ENCODE measurements at regions not wholly inside any gene's neighbourhood (a gene's known extent, or its start where the extent isn't known, plus 50 kb on each side); places are given as distances from the start of the nearest gene placed in this dataset.
"Not testable (repeated sequence)": the region's sequence is repeated elsewhere in the genome, so short reads cannot be mapped to it uniquely, and the experiment has no call there.

DNA sequence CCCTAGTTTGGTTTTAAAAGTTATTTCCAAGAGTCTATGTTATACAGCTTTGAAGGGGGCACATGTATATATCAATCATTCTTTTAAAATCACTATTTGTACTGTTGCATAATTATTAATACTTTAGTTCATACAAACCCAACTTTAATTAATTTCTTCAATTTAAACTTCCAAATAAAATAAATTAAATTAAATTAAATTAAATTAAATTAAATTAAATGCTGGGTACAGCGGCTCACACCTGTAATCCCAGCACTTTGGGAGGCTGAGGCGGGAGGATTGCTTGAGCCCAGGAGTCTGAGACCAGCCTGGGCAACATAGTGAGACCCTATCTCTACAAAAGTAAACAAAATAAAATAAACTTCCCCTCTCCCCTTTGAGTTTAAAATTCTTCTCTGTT is 98.9 kb upstream of the MYO10 start:
- not testable (repeated sequence) for DNase-seq (ENCODE audit: low read depth, low spot score)

DNA sequence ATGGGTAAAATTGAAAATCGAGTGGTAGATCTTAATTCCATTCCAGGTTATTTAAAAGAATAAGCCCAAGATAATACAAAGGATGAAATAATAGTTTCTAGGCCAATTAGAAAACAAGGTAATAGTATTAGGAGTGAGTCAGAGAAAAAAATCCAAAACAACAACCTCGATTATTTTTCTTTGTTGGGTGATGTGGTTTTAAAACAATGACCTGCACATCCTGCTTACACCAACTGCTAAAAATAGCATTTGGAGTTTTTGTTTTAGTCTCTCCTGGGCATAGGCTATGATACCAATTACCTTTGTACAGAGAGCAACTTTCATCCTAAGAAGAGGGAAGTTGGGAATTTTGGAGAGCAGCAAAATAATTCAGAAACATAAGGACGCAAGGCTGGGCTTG is 101.7 kb upstream of the MYO10 start:
- DNase-seq (ENCODE audit: low read depth, low spot score): no peak

DNA sequence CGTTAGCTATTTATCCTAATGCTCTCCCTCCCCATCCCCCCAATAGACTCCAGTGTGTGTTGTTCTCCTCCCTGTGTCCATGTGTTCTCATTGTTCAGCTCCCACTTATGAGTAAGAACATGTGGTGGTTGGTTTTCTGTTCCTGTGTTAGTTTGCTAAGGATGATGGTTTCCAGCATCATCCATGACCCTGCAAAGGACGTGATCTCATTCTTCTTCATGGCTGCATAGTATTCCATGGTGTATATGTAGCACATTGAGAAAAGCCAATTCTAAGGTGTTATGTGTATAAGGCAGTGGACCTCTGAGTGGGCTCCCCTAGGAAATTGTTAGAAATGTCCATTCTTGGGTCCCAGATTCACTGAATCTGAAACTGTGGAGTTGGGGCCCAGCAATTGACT is 103.1 kb upstream of the MYO10 start:
- DNase-seq (ENCODE audit: low read depth, low spot score): no peak

DNA sequence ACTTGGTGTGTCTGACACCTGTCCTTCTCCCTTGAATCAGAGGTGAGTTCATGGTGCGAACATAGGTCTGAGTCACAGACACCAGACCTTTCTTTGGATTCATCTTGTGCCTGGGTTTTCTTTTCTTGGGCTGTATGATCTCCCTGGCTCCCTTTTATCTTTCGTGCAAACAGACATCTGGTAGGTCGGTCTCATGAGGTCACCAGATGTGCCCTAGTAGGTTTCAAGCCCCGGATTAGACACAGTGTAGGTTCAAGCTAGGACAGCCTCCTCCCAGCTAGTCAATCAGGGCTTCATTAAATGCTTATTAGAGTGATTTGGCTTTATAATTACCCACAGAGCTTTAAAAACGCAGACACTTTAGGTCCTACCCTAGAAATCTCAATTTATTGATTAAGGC is 106.0 kb upstream of the MYO10 start:
- no peak for DNase-seq (ENCODE audit: low read depth, low spot score)

DNA sequence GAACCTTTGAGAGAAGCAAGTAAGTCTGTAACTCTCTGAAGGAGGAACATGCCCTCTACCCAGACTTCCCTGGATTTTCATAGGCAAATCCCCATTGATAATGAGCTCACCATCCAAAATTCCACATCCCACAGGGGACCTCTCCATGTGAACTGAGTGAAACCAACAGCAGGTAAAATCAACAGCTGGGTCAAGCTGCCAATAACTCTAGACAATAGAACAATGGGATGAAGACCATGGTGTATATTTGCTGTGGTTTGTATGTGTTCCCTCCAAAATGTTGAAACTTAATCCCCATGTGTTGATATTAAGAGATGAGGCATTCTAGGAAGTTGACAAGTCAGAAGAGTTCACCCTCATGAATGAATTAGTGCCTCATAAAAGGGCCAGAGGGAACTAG is 110.2 kb upstream of the MYO10 start:
- no peak for DNase-seq (ENCODE audit: low read depth, low spot score)

DNA sequence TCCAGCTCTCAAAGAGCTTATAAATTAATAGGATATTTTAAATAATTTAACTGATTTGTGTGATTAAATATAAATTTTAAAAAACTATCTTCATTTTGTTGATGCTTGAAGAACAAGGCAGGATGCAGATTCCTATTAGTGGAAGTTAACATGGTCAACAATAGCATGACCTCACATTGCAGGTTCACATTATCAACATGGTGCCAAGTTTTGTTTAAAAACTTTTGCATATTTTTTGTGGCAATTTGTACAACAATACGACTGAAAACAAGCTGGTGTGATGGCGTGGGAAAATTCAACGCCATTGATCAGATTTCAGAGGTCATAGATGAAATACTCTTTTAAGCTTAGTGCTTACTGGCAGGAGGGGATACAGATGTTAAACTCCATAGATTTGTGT is 114.1 kb upstream of the MYO10 start:
- no peak for DNase-seq (ENCODE audit: low read depth, low spot score)

DNA sequence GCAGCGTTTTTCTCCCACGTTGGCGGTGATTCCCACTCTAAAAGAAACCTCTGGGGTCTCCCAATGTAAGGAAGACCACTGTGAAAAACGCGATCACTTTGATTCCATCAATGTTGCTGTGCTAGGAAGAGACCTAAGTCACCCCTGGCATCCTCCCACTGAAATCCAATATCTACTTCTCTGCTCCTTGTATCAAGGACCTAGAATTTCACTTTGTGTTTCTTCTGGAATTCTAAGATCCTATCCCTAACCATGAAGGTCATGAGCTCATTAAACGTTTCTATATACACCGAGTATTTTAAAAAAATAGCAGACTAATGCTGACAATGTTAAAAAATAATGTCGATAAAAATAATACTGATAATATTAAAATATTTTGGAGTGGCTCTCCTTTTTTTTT is 118.8 kb upstream of the MYO10 start:
- DNase-seq (ENCODE audit: low read depth, low spot score): no peak

DNA sequence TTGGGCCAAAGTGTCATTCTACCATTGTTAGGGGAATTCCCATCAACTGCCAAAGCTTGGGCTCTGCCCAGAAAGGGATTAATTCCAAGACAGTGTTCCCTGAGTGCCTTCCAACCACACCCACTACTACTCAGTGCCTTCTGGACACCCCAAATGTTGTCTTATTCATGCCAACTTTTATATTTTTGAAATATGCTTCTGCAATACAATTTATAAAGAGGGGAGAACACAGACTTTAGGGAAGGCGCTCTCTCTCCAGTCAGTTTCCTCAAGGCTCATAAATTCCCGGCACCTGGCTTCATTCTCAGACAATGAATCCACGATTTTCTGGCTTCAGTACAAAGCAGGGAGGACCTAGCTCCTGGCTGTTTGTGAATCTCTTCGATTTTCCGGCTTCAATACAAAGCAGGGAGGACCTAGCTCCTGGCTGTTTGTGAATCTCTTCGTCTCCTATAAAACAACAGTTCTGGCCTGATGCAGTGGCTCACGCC is 120.1 kb upstream of the MYO10 start:
- DNase-seq (ENCODE audit: low read depth, low spot score): peak; percentile 30

DNA sequence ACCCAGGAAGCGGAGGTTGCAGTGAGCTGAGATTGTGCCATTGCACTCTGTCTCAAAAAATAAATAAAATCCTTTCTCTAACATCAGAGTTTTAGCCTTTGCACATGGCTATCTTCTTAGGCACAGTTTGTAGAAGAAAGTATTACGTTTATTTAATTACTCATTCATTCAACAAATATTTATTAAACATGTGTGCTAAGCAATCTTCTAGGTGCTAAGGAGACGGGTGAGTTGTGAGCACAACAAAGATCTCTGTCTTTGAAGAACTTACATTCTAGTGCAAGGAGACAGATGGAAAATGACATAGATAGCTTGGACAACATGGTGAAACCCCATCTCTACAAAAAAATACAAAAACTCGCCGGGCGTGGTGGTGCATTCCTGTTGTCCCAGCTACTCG is 122.3 kb upstream of the MYO10 start:
- DNase-seq (ENCODE audit: low read depth, low spot score): no peak

DNA sequence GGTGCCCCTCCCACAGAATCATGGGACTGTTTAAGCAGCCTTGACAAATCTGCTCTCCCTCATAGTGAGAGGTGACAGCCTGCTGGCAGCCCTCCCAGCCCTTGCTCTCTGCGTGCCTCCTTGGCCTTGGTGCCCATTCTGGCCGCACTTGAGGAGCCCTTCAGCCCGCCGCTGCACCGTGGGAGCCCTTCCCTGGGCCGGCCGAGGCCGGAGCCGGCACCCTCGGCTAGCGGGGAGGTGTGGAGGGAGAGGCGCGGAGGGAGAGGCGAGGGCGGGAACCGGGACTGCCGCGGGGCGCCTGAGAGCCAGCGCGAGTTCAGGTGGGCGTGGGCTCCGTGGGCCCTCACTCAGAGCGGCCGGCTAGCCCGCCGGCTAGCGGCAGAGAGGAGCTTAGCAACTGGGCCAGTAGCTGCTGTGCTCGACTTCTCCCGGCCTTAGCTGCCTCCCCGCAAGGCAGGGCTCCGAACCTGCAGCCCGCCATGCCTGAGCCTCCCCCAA is 125.9 kb upstream of the MYO10 start:
- no peak for DNase-seq (ENCODE audit: low read depth, low spot score)

DNA sequence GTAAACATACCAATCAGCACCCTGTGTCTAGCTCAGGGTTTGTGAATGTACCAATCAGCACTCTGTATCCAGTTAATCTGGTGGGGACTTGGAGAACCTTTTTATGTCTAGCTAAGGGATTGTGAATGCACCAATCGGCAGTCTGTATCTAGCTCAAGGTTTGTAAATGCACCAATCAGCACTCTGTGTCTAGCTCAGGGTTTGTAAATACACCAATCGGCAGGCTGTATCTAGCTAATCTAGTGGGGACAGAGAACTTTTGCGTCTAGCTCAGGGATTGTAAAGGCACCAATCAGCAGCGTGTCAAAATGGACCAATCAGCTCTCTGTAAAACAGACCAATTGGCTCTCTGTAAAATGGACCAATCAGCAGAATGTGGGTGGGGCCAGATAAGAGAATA is 126.7 kb upstream of the MYO10 start:
- DNase-seq (ENCODE audit: low read depth, low spot score): not testable (repeated sequence)

DNA sequence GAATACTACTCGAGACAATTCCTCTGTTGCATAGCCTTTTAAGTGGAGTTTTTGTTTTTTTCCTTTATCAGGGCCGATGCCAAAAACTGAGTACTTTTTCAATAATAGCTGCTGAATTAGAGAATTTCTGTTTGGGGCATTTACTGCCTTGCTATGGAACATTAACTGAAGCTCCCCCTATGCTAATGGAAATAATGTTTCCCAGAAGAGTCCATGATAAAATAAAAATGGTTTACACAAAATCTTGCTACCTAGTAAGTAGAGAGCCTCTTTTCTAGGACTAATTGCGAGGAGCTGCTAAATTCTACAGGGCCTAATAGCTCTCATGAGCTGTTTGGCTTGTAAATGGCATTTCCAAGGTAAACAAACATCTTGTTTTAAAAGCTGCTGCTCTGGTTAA is 128.2 kb upstream of the MYO10 start:
- DNase-seq (ENCODE audit: low read depth, low spot score): no peak

DNA sequence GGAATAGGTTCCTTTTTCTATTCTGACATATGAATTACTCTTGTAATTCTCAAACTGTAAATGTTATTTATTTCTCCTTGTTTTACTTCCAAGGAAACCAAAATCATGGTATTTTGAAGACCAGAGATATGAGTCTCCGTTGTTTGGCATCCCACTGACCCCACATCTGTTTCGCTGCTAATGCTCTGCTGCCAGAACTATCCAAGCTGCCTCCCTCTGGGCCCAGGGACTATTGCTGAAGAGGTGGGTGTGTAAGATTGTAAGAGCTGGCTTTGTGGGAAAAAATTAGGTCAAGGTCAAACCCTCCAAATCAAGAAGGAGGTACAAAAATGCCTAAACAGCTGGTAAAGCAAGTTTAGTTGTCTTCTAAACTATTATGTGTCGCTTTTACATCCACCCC is 129.4 kb upstream of the MYO10 start:
- no peak for DNase-seq (ENCODE audit: low read depth, low spot score)

DNA sequence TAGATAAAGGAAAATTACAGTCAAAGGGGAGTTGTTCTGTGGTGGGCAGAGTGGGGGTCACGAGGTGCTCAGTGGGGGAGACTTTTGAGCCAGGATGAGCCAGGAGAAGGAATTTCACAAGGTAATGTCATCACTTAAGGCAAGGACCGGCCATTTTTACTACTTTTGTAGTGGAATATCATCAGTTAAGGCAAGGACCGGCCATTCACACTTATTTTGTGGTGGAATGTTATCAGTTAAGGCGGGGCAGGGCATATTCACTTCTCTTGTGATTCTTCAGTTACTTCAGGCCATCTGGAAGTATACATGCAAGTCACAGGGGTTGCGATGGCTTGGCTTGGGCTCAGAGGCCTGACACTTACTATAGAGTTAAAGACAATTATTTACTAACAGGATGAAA is 129.9 kb upstream of the MYO10 start:
- not testable (repeated sequence) for DNase-seq (ENCODE audit: low read depth, low spot score)

DNA sequence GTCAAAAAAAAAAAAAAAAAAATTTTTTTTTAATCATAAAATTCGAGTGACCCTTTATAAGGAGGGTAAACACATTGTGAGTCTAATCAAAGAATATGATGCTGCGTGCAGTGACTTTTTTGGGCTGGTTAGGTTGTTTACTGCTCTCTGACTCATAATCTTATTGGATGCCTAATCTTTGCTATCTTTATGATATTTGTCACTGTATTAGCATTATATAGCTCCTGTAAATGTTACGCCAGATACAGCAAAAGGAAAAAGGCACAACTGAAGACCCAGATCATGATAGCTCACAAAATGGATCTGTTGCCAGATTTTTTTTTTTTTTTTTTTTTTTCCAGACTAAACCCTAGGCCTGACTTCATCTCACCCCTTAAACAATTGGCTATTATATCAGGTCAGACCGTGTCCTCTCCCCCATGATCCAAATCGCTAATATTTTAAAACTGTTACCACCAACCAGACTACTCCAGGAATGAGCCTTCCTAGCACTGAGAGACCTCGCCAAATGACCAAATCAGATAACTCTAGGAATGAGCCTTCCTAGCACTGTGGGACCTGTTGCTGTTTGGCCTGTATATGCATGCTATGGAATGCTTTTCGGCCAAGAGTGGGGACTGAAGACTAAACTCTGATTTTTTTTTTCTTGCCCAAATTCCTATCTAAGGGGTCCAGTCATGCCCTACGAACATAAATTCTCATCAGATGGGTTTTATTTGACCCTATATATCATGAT is 131.7 kb upstream of the MYO10 start:
- DNase-seq (ENCODE audit: low read depth, low spot score): no peak

DNA sequence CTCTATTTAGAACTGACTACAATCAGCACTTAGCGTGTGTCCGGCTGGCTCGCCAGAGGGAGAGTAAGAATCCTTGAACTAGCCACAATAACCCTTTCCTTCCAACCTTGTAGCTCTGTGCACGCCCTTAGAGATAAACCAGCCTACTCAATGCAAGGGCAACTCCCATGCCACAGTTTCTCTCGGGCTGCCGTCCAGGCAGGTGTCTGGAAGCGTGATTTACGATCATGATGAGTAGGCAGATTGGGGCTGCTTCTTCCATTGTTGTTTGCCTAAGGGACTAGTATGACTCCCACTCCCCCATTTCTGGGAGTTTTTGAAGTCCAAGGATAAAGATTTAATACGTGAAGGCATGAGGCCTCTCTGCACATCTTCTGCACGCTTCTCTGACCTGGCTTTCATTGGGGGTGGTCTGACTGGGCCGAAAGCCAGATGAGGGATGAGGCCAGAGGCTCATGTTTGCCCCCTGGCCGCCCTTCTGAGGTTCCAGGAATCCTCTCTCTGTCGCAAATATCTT is 134.0 kb upstream of the MYO10 start:
- no peak for DNase-seq (ENCODE audit: low read depth, low spot score)

DNA sequence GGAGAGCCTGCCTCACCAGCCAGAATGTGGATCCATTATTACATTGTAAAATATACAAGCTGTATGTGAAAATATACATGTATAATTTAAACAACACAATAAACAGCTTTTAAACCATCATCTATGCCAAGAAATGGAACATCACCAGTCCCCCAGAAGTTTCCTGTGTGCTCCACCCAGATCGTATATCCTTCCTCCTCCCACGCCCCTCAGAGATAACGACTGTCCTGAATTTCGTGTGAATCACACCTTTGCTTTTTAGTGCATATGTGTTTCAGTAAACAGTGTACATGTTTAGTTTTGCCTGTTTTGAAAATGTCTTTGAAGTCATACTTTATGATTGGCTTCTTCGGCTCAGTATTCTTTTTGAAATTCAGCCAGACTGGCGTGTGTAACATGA is 134.6 kb upstream of the MYO10 start:
- no peak for DNase-seq (ENCODE audit: low read depth, low spot score)

DNA sequence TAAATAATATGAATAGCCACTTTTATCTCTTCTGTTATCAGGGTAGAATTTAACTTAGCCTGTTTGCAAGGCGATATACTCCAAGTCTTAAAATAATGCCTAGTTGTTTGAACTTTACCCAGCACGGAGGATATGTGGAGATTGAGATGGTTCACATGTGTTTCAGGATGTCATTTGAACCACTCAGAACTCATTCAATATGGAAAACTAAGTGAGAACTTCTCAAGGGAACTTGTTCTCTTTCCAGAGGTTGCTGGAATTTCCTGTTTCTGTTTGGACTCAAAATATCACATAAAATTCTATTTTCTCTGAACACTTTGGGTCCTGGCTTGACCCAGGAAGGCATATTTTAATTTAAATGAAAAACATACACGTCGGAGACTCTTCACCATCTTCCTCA is 139.1 kb upstream of the MYO10 start:
- DNase-seq (ENCODE audit: low read depth, low spot score): no peak

DNA sequence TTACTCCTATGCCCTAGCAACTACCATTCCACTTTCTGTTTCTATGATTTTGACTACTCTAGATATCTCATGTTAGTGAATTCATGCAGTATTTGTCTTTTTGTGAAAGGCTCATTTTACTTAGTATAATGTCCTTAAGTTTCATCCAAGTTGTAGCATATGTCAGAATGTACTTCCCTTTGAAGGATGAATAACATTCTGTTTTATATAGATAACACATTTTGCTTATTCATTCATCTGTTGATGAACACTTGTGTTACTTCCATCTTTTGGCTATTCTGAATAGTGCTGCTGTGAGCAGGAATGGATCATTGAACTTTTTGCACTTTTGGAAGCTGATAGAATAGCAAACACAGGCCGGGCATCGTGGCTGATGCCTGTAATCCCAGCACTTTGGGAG is 140.2 kb upstream of the MYO10 start:
- DNase-seq (ENCODE audit: low read depth, low spot score): no peak

DNA sequence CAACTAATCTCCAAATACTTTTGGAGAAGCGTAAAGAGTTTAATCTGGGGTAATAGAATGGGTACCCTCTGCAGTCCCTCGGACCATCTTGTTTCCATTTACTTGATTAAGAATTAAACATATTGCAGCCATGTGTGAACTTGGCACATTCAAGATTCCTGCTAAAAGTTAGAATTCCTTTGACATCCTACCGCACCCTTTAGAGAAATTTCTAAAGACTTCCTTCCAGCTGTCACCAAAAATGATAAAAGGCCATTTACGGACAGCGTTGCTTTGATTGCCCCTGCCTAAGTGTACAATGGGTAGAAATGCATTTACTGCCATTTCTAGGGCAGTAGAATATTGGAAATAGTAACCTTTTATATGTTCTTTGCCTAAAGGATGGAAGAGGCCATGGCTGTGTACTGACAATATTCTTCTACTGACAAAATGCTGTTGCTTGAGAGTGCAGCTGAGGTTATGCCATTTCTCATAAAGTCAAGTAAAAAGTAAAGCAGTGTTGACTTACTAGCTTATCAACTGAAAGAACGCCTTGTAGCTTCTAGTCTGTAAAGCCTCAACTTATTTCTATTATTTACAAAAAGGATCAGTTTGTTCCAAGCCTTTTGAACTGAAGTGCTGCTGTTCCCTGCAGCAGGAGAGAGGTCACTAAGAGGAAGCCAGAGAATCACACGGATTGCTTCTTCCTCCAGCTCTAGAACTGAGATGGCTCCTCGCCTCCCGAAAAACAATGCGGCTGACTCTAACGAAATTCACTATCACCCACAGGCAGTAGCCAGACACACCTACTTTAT is 139.8 kb upstream of the BASP1 start:
- DNase-seq (ENCODE audit: low read depth, low spot score): no peak

DNA sequence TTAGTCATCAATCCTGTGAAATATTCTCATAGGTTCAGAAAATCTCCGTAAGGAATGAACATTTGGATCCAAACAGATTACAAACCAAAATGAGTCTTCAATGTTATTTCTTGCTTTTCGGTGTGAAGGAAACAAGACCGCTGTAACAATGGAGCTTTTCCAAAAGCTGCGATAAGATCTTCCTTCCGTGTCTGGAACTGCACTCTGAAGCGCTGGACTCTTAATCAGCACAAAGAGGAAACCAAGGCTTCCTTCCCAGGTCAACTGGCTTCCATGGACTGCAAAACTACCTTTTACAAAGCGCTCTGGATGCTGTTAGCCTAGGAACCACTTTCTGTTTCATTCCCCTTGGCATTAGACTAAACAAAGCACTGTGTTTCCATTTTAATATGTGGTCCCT is 137.9 kb upstream of the BASP1 start:
- no peak for DNase-seq (ENCODE audit: low read depth, low spot score)

DNA sequence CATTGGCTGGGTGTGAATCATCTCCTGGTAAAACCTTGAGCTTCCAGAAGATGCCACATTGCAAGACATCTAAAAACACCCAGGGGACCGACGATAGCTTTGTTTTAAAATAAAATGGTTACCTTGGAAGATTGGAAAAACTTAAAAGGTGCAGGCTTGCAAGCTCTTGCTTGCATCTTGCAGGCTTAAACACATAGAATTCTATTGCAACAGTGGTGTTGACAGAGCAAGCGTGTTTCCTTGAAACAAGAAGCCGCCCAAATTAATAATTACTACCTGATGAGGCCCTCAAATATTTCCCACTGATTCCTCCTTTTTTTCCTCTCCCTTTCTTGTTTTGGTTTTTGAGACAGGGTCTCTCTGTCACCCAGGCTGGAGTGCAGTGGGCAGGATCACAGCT is 137.1 kb upstream of the BASP1 start:
- no peak for DNase-seq (ENCODE audit: low read depth, low spot score)

DNA sequence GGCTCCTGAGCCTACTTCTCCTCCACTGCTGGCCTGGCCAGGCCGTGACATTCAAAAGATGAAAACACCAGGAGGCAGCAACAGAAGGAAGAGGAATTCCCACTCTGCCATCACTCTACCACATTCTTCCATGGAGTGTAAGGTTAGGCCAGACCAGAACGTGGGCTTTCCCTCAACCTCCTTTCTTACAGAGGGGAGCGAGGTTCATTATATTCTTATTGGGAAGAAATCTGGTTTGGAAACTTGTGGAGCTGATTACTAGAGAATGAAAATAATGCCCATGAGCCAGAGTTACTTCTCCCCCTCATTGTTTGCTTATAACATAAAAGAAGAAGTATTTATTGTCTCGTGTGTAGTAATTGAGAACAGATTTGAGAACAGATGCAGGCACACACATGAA is 136.3 kb upstream of the BASP1 start:
- no peak for DNase-seq (ENCODE audit: low read depth, low spot score)

Data from iPS DF 19.7 (cell line).